Neuron (in vitro differentiated cells): ENCODE measurements at regions not wholly inside any gene's neighbourhood (a gene's known extent, or its start where the extent isn't known, plus 50 kb on each side); places are given as distances from the start of the nearest gene placed in this dataset.

Experiments
- H2AFZ ChIP-seq: one replicate; pipeline ENCODE4 v1.6.1; 2013; ENCODE audit warnings: low read depth, mild to moderate bottlenecking, inconsistent platforms, low read length, moderate library complexity
- H3K27me3 ChIP-seq: one replicate; pipeline ENCODE4 v1.6.1; 2013; ENCODE audit warnings: low read length; ENCODE audit not compliant: insufficient read depth
- H3K36me3 ChIP-seq: one replicate; pipeline ENCODE4 v1.6.1; 2013; ENCODE audit warnings: low read length; ENCODE audit not compliant: insufficient read depth
- H3K4me1 ChIP-seq: one replicate; pipeline ENCODE4 v1.6.1; 2013; ENCODE audit warnings: low read length; ENCODE audit not compliant: insufficient read depth
- H3K4me3 ChIP-seq: 2 replicates; pipeline ENCODE4 v1.5.1; 2013; ENCODE audit warnings: mild to moderate bottlenecking, low read length, moderate library complexity
- H3K9me3 ChIP-seq: one replicate; pipeline ENCODE4 v1.6.1; 2013; ENCODE audit warnings: low read length

- Histone ChIP-seq H3K36me3 (no peaks in the 10 kb centered on the region), H3K4me3 (no peak overlapping the region), H3K9me3 (no peaks in the 10 kb centered on the region), H3K27me3 (peaks cover 7% of the 10 kb centered on the region), H2AFZ (no peak overlapping the region), H3K4me1 (no peaks in the 10 kb centered on the region)
Observed at GRCh38 chr6:25172819-25173218, 106.4 kb upstream of the CARMIL1 start.

- H3K4me1 ChIP-seq, result no peaks in the 10 kb centered on the region
Observed at GRCh38 chr6:25173246-25173645, 105.9 kb upstream of the CARMIL1 start.

GRCh38 chr6:25173951-25174474, 105.2 kb upstream of the CARMIL1 start:
- H3K4me1 ChIP-seq, result no peaks in the 10 kb centered on the region
- H3K27me3 ChIP-seq, result peaks cover 5% of the 10 kb centered on the region
- no peaks in the 10 kb centered on the region for H3K36me3 ChIP-seq
- H3K4me3 ChIP-seq, result no peak overlapping the region
- no peaks in the 10 kb centered on the region for H3K9me3 ChIP-seq
- H2AFZ ChIP-seq, result no peak overlapping the region

More at GRCh38 chr6:25173246-25173645, 105.9 kb upstream of the CARMIL1 start:
- Histone ChIP-seq H3K27me3 (peaks cover 7% of the 10 kb centered on the region), H3K4me3 (no peak overlapping the region), H2AFZ (no peak overlapping the region), H3K36me3 (no peaks in the 10 kb centered on the region), H3K9me3 (no peaks in the 10 kb centered on the region)

DNA sequence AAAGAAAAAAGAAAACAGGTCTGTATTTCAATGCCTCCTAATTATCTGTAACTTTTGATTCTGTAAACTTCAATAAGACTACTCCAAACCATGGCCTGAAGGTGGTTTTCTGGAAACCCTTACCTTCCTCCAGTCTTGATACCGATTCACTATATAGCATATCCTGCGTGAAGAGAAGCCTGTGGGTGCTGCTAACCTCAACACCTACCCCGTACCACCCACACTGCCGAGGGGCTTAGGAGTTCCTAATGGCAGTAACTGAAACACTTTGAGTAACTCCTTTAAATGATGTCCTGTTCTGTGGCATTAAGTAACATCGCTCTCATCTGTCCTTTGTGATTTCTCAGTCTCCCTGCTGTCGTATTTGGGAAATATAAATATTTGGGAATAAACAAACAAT, 104.5 kb upstream of the CARMIL1 start:
- no peaks in the 10 kb centered on the region for H3K4me1 ChIP-seq

GRCh38 chr6:25175196-25175595, 104.0 kb upstream of the CARMIL1 start:
- Histone ChIP-seq H3K9me3 (no peaks in the 10 kb centered on the region), H3K4me3 (no peak overlapping the region), H2AFZ (no peak overlapping the region), H3K27me3 (peaks cover 2% of the 10 kb centered on the region), H3K4me1 (no peaks in the 10 kb centered on the region), H3K36me3 (no peaks in the 10 kb centered on the region)

More for the DNA sequence above, 104.5 kb upstream of the CARMIL1 start:
- Histone ChIP-seq H3K36me3 (no peaks in the 10 kb centered on the region), H2AFZ (no peak overlapping the region), H3K9me3 (no peaks in the 10 kb centered on the region), H3K4me3 (no peak overlapping the region), H3K27me3 (peaks cover 5% of the 10 kb centered on the region)

DNA sequence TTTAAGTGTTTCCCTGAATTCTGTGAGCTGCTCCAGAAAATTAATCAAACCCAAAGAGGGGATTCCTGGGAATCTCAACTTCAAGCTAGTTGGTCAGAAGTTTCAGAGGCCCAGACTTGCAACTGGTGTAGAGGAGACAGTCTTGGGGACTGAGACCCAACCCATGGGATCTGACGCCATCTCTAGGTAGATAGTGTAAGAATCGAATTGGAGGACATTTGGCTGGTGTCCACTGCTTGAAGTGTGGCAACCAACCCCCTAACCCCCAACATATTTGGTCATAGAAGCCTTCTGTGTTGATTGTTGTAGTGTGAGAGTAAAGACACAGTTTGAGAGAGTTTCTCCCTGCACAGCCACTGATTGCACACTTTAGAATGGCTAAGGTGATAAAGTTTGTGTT, 103.5 kb upstream of the CARMIL1 start:
- no peak overlapping the region for H2AFZ ChIP-seq
- no peaks in the 10 kb centered on the region for H3K9me3 ChIP-seq
- H3K4me3 ChIP-seq, result no peak overlapping the region
- H3K4me1 ChIP-seq, result no peaks in the 10 kb centered on the region
- H3K36me3 ChIP-seq, result no peaks in the 10 kb centered on the region
- H3K27me3 ChIP-seq, result peaks cover 2% of the 10 kb centered on the region

DNA sequence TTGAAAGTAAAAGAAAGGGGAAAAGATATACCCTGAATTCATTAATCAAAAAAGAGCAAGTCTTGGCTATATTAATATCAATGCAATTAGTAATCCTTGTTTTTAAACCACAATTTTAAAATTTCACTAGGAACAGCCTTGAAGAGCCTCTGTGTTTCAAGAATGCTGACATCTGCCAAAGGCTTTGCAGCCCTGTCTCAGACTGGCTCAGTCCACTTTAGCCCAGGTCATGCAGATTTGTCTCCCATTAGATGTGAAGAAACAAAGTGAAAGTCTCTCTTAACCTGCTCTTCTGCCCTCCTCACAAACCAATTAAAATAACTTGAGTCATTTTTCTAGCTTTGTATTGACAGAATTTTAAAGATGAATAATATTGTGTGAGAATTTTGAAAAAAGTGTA, 102.7 kb upstream of the CARMIL1 start:
- Histone ChIP-seq H3K4me3 (no peak overlapping the region), H2AFZ (no peak overlapping the region), H3K36me3 (no peaks in the 10 kb centered on the region), H3K4me1 (no peaks in the 10 kb centered on the region), H3K9me3 (no peaks in the 10 kb centered on the region), H3K27me3 (no peaks in the 10 kb centered on the region)

- H3K4me3 ChIP-seq, result no peak overlapping the region
- no peaks in the 10 kb centered on the region for H3K4me1 ChIP-seq
- H3K27me3 ChIP-seq, result no peaks in the 10 kb centered on the region
- H3K9me3 ChIP-seq, result no peaks in the 10 kb centered on the region
- no peaks in the 10 kb centered on the region for H3K36me3 ChIP-seq
- H2AFZ ChIP-seq, result no peak overlapping the region
Observed at GRCh38 chr6:25177500-25178028, 101.6 kb upstream of the CARMIL1 start.

- H3K36me3 ChIP-seq, result no peaks in the 10 kb centered on the region
- no peak overlapping the region for H3K4me3 ChIP-seq
- no peaks in the 10 kb centered on the region for H3K4me1 ChIP-seq
- no peaks in the 10 kb centered on the region for H3K9me3 ChIP-seq
- H2AFZ ChIP-seq, result no peak overlapping the region
- H3K27me3 ChIP-seq, result no peaks in the 10 kb centered on the region
Observed at GRCh38 chr6:25178336-25179035, 100.7 kb upstream of the CARMIL1 start.

GRCh38 chr6:25179051-25179778, 100.0 kb upstream of the CARMIL1 start:
- no peaks in the 10 kb centered on the region for H3K36me3 ChIP-seq
- H3K4me1 ChIP-seq, result no peaks in the 10 kb centered on the region
- no peaks in the 10 kb centered on the region for H3K27me3 ChIP-seq
- no peak overlapping the region for H3K4me3 ChIP-seq
- H2AFZ ChIP-seq, result no peak overlapping the region
- no peaks in the 10 kb centered on the region for H3K9me3 ChIP-seq

DNA sequence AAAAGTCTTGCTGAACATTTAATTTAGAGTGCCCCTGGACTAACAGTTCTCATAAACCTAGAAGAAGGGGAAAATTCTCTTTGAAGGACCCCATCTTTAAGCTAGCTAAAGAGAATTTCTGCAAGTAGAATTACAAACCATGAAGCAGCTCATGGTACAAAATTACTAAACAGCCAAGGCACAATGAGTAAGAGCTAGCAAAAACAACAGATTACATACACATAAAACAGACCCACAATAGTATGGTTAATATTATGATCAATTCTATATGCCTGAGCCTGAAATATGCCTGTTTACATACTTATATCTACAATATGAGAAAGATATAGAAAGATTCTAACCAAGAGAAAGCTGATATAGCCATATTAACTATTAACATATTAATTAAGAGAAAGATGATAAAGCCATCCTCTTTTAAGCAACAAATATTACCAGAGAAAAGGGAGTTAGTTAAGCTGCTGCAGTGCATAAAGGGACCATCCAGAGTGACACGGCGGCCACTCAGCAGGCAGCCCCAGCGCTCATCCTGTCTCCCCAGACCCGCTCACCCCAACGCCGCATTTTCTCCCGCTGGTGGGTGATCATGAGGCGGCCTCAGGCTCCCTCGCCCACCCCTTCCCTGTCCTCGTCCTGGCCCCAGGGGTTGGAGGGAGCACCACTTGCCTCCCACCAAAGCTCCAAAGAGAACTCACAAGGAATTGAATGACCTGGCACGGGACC, 98.4 kb upstream of the CARMIL1 start:
- no peak overlapping the region for H2AFZ ChIP-seq
- no peaks in the 10 kb centered on the region for H3K27me3 ChIP-seq
- no peak overlapping the region for H3K4me3 ChIP-seq
- H3K9me3 ChIP-seq, result no peaks in the 10 kb centered on the region
- H3K36me3 ChIP-seq, result no peaks in the 10 kb centered on the region
- no peaks in the 10 kb centered on the region for H3K4me1 ChIP-seq

GRCh38 chr6:25181350-25181724, 97.8 kb upstream of the CARMIL1 start:
- H3K4me3 ChIP-seq, result no peak overlapping the region
- H3K36me3 ChIP-seq, result no peaks in the 10 kb centered on the region
- H3K9me3 ChIP-seq, result no peaks in the 10 kb centered on the region
- no peaks in the 10 kb centered on the region for H3K27me3 ChIP-seq
- H2AFZ ChIP-seq, result no peak overlapping the region
- H3K4me1 ChIP-seq, result no peaks in the 10 kb centered on the region

- H3K36me3 ChIP-seq, result no peaks in the 10 kb centered on the region
- no peak overlapping the region for H3K4me3 ChIP-seq
- no peak overlapping the region for H2AFZ ChIP-seq
- peaks cover 4% of the 10 kb centered on the region for H3K27me3 ChIP-seq
- H3K4me1 ChIP-seq, result no peaks in the 10 kb centered on the region
- no peaks in the 10 kb centered on the region for H3K9me3 ChIP-seq
Observed at GRCh38 chr6:25181923-25182322, 97.3 kb upstream of the CARMIL1 start.
